ENCODE measurements at regions not wholly inside any gene's neighbourhood (a gene's known extent, or its start where the extent isn't known, plus 50 kb on each side); places are given as distances from the start of the nearest gene placed in this dataset.

DNA sequence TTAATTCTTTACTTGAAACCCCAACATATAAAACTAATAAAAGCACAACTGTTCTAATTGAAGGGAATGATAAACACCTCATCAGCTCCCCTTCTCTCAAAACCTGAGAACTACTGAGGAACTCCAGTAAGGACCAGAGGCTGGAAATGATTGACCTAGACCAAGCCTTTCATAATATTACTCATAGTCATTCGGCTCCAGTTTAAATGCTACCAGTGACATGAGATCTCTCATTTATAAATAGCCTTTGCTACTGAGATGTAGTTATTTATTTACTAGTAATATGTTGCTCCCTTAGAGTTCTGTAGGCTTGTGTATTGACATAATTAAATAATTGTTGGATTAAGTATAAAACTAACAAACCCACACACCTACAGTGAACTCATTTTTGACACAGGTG, 209.8 kb upstream of the PRMT6 start:
- Histone ChIP-seq H3K27me3 (replicated peaks; ENCODE audit: insufficient read depth) (no peaks in the 10 kb centered on the region), H3K36me3 (no peaks in the 10 kb centered on the region), H3K4me1 (replicated peaks) (no peaks in the 10 kb centered on the region), H3K9me3 (no peaks in the 10 kb centered on the region), H3K4me3 (no peak overlapping the region), H3K27ac (no peak overlapping the region)
- intact Hi-C loops (cut with DNase I), result no loop called here
- 97% methylated on average over 1 of the region's 1 CpG for WGBS
- DNase-seq (ENCODE audit: low spot score), result no peak
- TF ChIP-seq POLR2A (IDR thresholded peaks at IDR 0.05) (no peak), POLR2AphosphoS5 (IDR thresholded peaks at IDR 0.05) (no peak)
- TF ChIP-seq, protein P1, sequence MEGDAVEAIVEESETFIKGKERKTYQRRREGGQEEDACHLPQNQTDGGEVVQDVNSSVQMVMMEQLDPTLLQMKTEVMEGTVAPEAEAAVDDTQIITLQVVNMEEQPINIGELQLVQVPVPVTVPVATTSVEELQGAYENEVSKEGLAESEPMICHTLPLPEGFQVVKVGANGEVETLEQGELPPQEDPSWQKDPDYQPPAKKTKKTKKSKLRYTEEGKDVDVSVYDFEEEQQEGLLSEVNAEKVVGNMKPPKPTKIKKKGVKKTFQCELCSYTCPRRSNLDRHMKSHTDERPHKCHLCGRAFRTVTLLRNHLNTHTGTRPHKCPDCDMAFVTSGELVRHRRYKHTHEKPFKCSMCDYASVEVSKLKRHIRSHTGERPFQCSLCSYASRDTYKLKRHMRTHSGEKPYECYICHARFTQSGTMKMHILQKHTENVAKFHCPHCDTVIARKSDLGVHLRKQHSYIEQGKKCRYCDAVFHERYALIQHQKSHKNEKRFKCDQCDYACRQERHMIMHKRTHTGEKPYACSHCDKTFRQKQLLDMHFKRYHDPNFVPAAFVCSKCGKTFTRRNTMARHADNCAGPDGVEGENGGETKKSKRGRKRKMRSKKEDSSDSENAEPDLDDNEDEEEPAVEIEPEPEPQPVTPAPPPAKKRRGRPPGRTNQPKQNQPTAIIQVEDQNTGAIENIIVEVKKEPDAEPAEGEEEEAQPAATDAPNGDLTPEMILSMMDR (IDR thresholded peaks at IDR 0.05), result no peak

DNA sequence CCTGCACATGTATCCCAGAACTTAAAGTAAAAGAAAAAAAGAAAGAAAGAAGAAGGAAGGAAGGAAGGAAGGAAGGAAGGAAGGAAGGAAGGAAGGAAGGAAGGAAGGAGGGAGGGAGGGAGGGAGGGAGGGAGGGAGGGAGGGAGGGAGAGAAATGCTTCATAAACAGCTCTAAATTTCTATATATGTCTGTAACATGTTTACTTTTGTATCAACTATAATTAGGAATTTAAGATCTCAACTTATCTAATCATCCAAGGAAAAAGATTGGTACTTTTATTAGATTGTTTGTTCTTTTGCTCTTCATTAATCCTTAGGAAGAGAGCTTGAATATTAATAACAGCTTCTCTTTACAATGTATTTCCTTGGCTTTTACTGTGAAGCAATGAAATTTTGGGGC, 195.4 kb upstream of the PRMT6 start:
- intact Hi-C loops (cut with DNase I), result no loop called here
- TF ChIP-seq POLR2AphosphoS5 (IDR thresholded peaks at IDR 0.05) (no peak), POLR2A (IDR thresholded peaks at IDR 0.05) (no peak)
- TF ChIP-seq, protein P1 (IDR thresholded peaks at IDR 0.05), result no peak
- Histone ChIP-seq H3K27me3 (replicated peaks; ENCODE audit: insufficient read depth) (no peaks in the 10 kb centered on the region), H3K9me3 (no peaks in the 10 kb centered on the region), H3K27ac (no peak overlapping the region), H3K4me3 (no peak overlapping the region), H3K36me3 (no peaks in the 10 kb centered on the region), H3K4me1 (replicated peaks) (no peaks in the 10 kb centered on the region)
- DNase-seq (ENCODE audit: low spot score), result no peak

DNA sequence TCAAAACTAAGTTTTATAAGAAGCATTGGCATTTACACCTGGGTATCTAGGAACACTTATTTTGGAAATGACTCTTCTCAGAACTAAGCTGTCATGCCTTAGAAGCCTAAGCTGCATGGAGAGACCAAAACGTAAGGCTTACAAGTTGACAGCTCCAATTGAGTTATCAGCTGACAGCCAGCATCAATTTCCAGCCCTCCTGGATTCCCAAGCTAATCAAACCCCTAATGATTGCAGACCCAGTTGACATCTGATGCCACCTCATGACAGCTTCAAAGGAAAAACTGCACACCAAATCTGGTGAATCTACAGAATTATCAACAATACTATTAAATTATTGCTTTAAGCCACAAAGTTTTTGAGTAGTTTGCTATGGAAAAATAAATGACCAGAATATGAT, 187.6 kb upstream of the PRMT6 start:
- no peak for TF ChIP-seq POLR2A (IDR thresholded peaks at IDR 0.05)
- no peak for TF ChIP-seq POLR2AphosphoS5 (IDR thresholded peaks at IDR 0.05)
- TF ChIP-seq, protein P1 (IDR thresholded peaks at IDR 0.05), result no peak
- Histone ChIP-seq H3K4me1 (replicated peaks) (no peaks in the 10 kb centered on the region), H3K27me3 (replicated peaks; ENCODE audit: insufficient read depth) (no peaks in the 10 kb centered on the region), H3K9me3 (no peaks in the 10 kb centered on the region), H3K4me3 (no peak overlapping the region), H3K36me3 (no peaks in the 10 kb centered on the region), H3K27ac (no peak overlapping the region)
- WGBS, result 58% methylated on average over 1 of the region's 1 CpG
- no peak for DNase-seq (ENCODE audit: low spot score)
- intact Hi-C loops (cut with DNase I), result no loop called here

DNA sequence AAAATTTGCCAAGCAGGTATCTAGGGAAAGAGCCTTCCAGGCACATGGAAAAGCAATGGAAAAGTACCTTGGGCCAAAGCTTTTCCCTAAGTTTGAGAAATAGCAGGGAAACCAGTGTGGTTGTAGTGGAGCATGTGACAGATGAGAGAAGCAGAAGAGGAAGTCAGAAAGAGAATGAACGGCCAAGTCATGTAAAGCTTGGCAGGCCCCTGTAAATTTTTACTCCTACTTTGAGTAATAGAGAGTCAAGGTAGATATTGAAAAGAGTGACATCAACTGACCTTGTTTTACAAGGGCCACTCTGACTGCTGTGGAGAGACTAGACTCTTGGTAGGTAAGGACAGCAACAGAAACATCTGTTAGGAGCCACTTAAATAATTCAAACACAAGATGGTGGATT, 180.9 kb upstream of the PRMT6 start:
- WGBS, result 37% methylated on average over 1 of the region's 1 CpG
- DNase-seq (ENCODE audit: low spot score), result no peak
- no peaks in the 10 kb centered on the region for H3K36me3 ChIP-seq
- H3K27me3 ChIP-seq (replicated peaks; ENCODE audit: insufficient read depth), result no peaks in the 10 kb centered on the region
- no peaks in the 10 kb centered on the region for H3K9me3 ChIP-seq
- TF ChIP-seq POLR2AphosphoS5 (IDR thresholded peaks at IDR 0.05), result no peak
- TF ChIP-seq, protein P1 (IDR thresholded peaks at IDR 0.05), result no peak
- TF ChIP-seq POLR2A (IDR thresholded peaks at IDR 0.05), result no peak
- no peak overlapping the region for H3K27ac ChIP-seq
- no peak overlapping the region for H3K4me3 ChIP-seq
- no peaks in the 10 kb centered on the region for H3K4me1 ChIP-seq (replicated peaks)
- intact Hi-C loops (cut with DNase I), result no loop called here

DNA sequence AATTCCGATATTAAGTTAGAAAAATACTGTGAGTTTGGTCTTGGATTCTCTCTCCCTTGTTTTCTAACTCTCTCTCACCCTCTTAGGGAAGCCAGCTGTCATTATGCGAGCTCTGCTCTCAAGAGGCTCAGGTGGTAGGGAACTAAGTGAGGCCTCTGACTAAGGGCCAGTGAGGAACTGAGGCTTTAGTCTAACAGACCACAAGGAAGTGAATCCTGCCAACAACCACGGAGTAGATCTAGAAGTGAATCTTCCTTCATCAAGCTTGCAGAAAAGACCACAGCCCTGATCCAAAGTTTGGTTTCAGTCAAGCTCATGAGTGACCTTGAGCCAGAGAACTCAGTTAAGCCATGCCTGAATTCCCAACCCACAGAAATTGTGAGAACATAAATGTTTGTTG, 180.1 kb upstream of the PRMT6 start:
- Histone ChIP-seq H3K9me3 (no peaks in the 10 kb centered on the region), H3K4me1 (replicated peaks) (no peaks in the 10 kb centered on the region), H3K27me3 (replicated peaks; ENCODE audit: insufficient read depth) (no peaks in the 10 kb centered on the region), H3K27ac (no peak overlapping the region), H3K4me3 (no peak overlapping the region), H3K36me3 (no peaks in the 10 kb centered on the region)
- no peak for TF ChIP-seq POLR2AphosphoS5 (IDR thresholded peaks at IDR 0.05)
- no peak for TF ChIP-seq POLR2A (IDR thresholded peaks at IDR 0.05)
- TF ChIP-seq, protein P1 (IDR thresholded peaks at IDR 0.05), result no peak
- 80% methylated on average over 3 of the region's 3 CpGs for WGBS
- intact Hi-C loops (cut with DNase I), result no loop called here
- DNase-seq (ENCODE audit: low spot score), result no peak
